Liver (tissue), 3 donors: ENCODE measurements at regions not wholly inside any gene's neighbourhood (a gene's known extent, or its start where the extent isn't known, plus 50 kb on each side); places are given as distances from the start of the nearest gene placed in this dataset.

ENCODE experiments used
- FOXA1 ChIP-seq: IDR thresholded peaks from 2 replicates; pipeline ENCODE4 v1.6.1; 2016; ENCODE audit warnings: antibody characterized with exemption
- HNF4G ChIP-seq: IDR thresholded peaks from 2 replicates; pipeline ENCODE4 v1.6.1; 2016; ENCODE audit warnings: antibody characterized with exemption
- RAD21 ChIP-seq, 2 donors: IDR thresholded peaks; 2 replicates each; pipeline ENCODE4 v1.6.1; 2016; ENCODE audit warnings: antibody characterized with exemption in 2 of 2, mild to moderate bottlenecking in 2 of 2
- SP1 ChIP-seq: IDR thresholded peaks from 2 replicates; pipeline ENCODE4 v1.6.1; 2018; ENCODE audit warnings: antibody characterized with exemption, mild to moderate bottlenecking
- TF ChIP-seq, protein P1 (sequence below): fragments of 150-350 bp; IDR thresholded peaks from 2 replicates; pipeline ENCODE4 v1.5.1; 2017; ENCODE audit warnings: improper control_type of control experiment, low read depth, low read length; ENCODE audit not compliant: missing input control
- TF ChIP-seq, protein P2 (sequence below): IDR thresholded peaks from 2 replicates; pipeline ENCODE4 v1.6.1; 2016; ENCODE audit warnings: antibody characterized with exemption
- donor health status: healthy.
- donor health status: healthy.

DNA sequence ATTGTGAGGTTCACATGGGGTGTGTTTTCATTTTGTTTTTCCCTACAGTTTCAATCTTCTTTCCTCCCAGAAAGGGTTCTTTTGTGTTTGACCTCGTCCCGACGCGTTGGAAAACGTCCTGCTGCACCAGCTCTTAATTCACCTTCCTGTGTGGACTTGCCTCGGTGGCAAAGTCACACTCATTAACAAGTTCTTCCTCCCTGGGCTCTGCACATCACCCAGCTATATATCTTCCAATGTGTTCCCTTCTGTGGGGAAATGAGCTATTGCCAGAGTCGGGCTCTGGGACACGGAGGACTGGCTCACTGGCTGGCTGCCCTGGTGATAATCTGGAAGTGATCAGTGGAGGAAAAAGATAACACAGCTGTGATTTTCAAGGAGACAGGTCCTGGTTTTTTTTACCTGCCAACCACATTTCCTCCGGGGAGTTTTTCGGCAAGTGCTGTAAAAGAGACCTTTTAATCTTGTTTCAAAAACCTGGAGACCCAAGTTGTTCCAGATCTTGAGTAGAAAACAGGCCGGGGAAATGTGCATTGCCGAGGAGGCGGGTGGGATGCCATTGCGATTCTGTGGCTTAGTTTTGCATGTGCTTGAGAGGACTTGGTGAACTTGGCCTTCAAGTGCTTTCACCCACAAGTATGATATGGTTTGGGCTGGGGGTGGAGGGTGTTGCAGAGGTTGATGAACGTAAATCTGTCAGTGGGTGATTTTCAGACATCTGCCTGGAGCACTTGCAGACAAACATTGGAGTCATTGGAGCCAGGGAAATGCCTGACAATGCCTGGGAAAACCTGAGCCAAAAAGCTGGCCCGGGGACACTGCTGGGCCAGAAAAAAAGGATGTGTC, 96.5 kb upstream of the CREB5 start:
- TF ChIP-seq, protein P1, sequence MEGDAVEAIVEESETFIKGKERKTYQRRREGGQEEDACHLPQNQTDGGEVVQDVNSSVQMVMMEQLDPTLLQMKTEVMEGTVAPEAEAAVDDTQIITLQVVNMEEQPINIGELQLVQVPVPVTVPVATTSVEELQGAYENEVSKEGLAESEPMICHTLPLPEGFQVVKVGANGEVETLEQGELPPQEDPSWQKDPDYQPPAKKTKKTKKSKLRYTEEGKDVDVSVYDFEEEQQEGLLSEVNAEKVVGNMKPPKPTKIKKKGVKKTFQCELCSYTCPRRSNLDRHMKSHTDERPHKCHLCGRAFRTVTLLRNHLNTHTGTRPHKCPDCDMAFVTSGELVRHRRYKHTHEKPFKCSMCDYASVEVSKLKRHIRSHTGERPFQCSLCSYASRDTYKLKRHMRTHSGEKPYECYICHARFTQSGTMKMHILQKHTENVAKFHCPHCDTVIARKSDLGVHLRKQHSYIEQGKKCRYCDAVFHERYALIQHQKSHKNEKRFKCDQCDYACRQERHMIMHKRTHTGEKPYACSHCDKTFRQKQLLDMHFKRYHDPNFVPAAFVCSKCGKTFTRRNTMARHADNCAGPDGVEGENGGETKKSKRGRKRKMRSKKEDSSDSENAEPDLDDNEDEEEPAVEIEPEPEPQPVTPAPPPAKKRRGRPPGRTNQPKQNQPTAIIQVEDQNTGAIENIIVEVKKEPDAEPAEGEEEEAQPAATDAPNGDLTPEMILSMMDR, result no peak
- TF ChIP-seq FOXA1 (no peak), SP1 (no peak), HNF4G (no peak), RAD21 (IDR thresholded peaks at IDR 0.05) (no peak)
- TF ChIP-seq, protein P2, sequence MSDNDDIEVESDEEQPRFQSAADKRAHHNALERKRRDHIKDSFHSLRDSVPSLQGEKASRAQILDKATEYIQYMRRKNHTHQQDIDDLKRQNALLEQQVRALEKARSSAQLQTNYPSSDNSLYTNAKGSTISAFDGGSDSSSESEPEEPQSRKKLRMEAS, result no peak
